ENCODE measurements at regions not wholly inside any gene's neighbourhood (a gene's known extent, or its start where the extent isn't known, plus 50 kb on each side); places are given as distances from the start of the nearest gene placed in this dataset.

- no peaks in the 10 kb centered on the region for H3K9me3 Mint-ChIP-seq
- TF ChIP-seq, protein P1, sequence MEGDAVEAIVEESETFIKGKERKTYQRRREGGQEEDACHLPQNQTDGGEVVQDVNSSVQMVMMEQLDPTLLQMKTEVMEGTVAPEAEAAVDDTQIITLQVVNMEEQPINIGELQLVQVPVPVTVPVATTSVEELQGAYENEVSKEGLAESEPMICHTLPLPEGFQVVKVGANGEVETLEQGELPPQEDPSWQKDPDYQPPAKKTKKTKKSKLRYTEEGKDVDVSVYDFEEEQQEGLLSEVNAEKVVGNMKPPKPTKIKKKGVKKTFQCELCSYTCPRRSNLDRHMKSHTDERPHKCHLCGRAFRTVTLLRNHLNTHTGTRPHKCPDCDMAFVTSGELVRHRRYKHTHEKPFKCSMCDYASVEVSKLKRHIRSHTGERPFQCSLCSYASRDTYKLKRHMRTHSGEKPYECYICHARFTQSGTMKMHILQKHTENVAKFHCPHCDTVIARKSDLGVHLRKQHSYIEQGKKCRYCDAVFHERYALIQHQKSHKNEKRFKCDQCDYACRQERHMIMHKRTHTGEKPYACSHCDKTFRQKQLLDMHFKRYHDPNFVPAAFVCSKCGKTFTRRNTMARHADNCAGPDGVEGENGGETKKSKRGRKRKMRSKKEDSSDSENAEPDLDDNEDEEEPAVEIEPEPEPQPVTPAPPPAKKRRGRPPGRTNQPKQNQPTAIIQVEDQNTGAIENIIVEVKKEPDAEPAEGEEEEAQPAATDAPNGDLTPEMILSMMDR (IDR thresholded peaks at IDR 0.05), result no peak
- DNase-seq, result no peak
- no peak overlapping the region for H3K4me3 Mint-ChIP-seq
- H3K27ac Mint-ChIP-seq, result no peak overlapping the region
- no peaks in the 10 kb centered on the region for H3K36me3 Mint-ChIP-seq (ENCODE audit: low read depth)
- peaks cover 4% of the 10 kb centered on the region for H3K27me3 Mint-ChIP-seq (ENCODE audit: low read depth, poor library complexity)
- H3K4me1 Mint-ChIP-seq, result no peaks in the 10 kb centered on the region
Measured at GRCh38 chr14:62462988-62463387, 582.3 kb downstream of the KCNH5 start.

- TF ChIP-seq, protein P1 (IDR thresholded peaks at IDR 0.05), result no peak
- Mint-ChIP-seq H3K4me3 (no peak overlapping the region), H3K4me1 (no peaks in the 10 kb centered on the region), H3K27me3 (ENCODE audit: low read depth, poor library complexity) (peaks cover 4% of the 10 kb centered on the region), H3K9me3 (peaks cover 11% of the 10 kb centered on the region), H3K36me3 (ENCODE audit: low read depth) (no peaks in the 10 kb centered on the region), H3K27ac (no peak overlapping the region)
- no peak for DNase-seq
Measured at GRCh38 chr14:62468946-62469345, 576.3 kb downstream of the KCNH5 start.

DNA sequence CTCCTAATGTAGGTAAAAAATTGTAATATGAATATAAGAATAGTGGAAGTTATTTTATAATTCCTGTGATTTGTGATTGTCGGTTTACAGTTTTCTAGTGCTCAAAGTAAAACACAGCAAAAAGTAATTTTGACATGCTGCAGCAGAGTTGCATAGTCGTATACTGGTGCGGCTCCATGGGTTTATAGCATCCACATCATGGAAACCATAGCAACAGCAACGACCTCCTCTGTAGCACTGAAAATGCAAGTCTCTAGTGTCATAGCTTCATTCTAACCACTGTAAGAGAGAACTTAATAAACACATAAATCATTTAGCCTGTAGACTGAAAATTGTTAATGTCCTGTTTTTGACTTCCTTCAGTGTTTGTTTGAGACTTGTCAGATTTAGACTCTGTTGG, 574.3 kb downstream of the KCNH5 start:
- no peak for DNase-seq

GRCh38 chr14:62491146-62491545, 554.1 kb downstream of the KCNH5 start:
- Mint-ChIP-seq H3K27me3 (ENCODE audit: low read depth, poor library complexity) (no peaks in the 10 kb centered on the region), H3K36me3 (ENCODE audit: low read depth) (no peaks in the 10 kb centered on the region)
- DNase-seq, result no peak

More for the DNA sequence above, 574.3 kb downstream of the KCNH5 start:
- Mint-ChIP-seq H3K4me1 (no peaks in the 10 kb centered on the region), H3K27ac (no peak overlapping the region), H3K4me3 (no peak overlapping the region), H3K36me3 (ENCODE audit: low read depth) (no peaks in the 10 kb centered on the region), H3K9me3 (peaks cover 11% of the 10 kb centered on the region), H3K27me3 (ENCODE audit: low read depth, poor library complexity) (peaks cover 2% of the 10 kb centered on the region)
- TF ChIP-seq, protein P1 (IDR thresholded peaks at IDR 0.05), result no peak

DNA sequence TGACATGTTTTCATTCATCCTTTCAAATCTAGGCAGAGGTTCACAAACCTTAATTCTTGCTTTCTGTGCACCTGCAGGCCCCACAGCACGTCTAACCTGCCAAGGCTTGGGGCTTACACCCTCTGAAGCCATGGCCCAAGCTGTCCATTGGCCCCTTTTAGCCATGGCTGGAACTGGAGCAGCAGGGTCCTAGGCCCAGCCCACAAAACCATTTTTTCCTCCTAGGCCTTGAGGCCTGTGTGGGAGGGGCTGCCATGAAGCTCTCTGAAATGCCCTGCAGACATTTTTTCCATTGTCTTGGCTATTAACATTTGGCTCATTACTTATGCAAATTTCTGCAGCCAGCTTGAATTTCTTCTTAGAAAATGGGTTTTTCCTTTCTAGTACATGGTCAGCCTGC, 547.5 kb downstream of the KCNH5 start:
- no peak overlapping the region for H3K4me3 Mint-ChIP-seq
- H3K9me3 Mint-ChIP-seq, result peaks cover 52% of the 10 kb centered on the region
- H3K27ac Mint-ChIP-seq, result no peak overlapping the region
- no peaks in the 10 kb centered on the region for H3K4me1 Mint-ChIP-seq
- no peaks in the 10 kb centered on the region for H3K27me3 Mint-ChIP-seq (ENCODE audit: low read depth, poor library complexity)
- peaks cover 12% of the 10 kb centered on the region for H3K36me3 Mint-ChIP-seq (ENCODE audit: low read depth)
- DNase-seq, result no peak
- TF ChIP-seq, protein P1 (IDR thresholded peaks at IDR 0.05), result no peak

More at GRCh38 chr14:62491146-62491545, 554.1 kb downstream of the KCNH5 start:
- Mint-ChIP-seq H3K9me3 (peaks cover 25% of the 10 kb centered on the region), H3K4me1 (no peaks in the 10 kb centered on the region), H3K4me3 (no peak overlapping the region), H3K27ac (no peak overlapping the region)
- TF ChIP-seq, protein P1 (IDR thresholded peaks at IDR 0.05), result no peak

GRCh38 chr14:62501021-62501750, 544.1 kb downstream of the KCNH5 start:
- Mint-ChIP-seq H3K36me3 (ENCODE audit: low read depth) (peaks cover 12% of the 10 kb centered on the region), H3K4me3 (no peak overlapping the region)
- TF ChIP-seq, protein P1 (IDR thresholded peaks at IDR 0.05), result no peak

More at GRCh38 chr14:62501021-62501750, 544.1 kb downstream of the KCNH5 start:
- no peak for DNase-seq
- Mint-ChIP-seq H3K4me1 (no peaks in the 10 kb centered on the region), H3K27me3 (ENCODE audit: low read depth, poor library complexity) (no peaks in the 10 kb centered on the region), H3K9me3 (peaks cover 44% of the 10 kb centered on the region), H3K27ac (no peak overlapping the region)
